HG02588 (cell line): ENCODE measurements at regions not wholly inside any gene's neighbourhood (a gene's known extent, or its start where the extent isn't known, plus 50 kb on each side); places are given as distances from the start of the nearest gene placed in this dataset.

Experiments
- ATAC-seq: cut with Tn5 transposase; IDR thresholded peaks from one replicate; pipeline ENCODE4 v1.9.1; 2021; ENCODE audit warnings: mild to moderate bottlenecking, moderate library complexity; ENCODE audit not compliant: unreplicated experiment

DNA sequence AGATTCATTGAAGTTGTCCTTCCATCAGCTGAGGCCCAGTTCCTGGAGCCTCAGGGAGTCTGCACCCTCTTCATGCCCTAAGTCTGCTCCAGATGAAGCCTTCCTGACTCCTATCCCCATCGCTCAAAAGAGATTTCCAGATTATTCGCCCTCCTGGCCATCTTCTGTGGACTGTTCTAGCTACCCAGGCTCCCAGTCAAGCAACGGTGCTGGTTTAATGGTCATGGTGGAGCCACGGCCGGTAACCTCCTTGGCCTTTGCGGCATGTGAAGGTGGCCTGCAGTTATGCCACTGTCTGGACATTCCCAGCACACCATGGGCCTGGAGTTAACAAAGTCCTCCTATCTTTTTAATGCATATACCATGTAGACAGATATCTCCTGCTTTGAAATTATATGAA, 140.1 kb upstream of the ASB18 start:
- ATAC-seq: no peak

DNA sequence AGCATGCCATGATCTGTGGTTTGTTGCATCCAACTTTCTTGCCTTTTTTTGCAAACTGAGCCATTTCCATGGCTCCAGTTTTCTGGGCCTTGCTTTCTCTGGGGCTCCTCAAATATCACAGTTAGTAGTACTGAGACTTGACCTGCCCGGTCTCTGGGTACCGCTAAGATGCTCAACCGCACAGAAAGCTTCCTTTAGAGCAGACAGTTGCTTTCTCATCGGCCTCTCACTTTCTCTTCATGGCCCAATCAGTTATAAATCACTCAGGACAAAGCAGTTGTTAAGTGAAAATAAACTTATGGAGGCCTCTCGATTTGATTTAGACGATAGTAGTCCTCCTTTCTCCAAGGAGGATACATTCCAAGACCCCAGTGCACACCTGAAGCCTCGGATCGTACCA, 141.2 kb upstream of the ASB18 start:
- no peak for ATAC-seq

DNA sequence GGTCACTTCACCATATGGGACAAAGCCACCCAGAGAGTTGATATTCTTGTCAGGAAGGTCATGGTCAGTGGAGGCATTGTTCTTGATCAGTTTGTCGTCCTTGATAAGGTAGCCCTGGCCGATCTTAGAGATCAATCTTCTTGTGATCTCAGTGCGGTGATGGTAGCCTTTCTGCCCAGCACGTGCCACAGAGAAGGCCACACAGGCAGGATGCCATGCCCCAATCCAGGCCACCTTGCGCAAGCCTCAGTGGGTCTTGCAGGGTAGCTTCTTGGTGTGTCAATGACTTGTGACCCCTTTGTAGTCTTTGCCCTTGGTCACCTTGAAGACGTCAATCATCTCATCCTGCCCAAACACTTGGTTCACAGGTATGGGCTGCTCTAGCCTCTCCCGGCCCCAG, 143.9 kb upstream of the ASB18 start:
- no peak for ATAC-seq

DNA sequence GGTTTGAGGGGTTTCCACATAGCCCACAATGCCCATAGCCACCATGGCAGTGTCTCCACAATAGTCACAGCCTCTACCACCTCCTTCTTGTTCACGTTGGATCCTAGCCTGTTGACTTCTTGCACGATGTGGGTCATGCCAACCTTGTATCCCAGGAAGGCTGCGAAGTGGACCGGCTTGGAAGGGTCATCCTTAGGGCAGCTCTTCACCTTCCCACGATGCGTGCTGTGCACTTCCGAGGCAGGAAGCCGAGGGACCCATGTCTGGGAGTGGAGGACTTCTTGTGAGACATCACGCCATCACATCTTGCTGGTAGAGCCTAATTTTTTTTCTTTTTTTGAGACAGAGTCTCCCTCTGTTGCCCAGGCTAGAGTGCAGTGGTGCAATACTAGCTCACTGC, 144.6 kb upstream of the ASB18 start:
- ATAC-seq: no peak

DNA sequence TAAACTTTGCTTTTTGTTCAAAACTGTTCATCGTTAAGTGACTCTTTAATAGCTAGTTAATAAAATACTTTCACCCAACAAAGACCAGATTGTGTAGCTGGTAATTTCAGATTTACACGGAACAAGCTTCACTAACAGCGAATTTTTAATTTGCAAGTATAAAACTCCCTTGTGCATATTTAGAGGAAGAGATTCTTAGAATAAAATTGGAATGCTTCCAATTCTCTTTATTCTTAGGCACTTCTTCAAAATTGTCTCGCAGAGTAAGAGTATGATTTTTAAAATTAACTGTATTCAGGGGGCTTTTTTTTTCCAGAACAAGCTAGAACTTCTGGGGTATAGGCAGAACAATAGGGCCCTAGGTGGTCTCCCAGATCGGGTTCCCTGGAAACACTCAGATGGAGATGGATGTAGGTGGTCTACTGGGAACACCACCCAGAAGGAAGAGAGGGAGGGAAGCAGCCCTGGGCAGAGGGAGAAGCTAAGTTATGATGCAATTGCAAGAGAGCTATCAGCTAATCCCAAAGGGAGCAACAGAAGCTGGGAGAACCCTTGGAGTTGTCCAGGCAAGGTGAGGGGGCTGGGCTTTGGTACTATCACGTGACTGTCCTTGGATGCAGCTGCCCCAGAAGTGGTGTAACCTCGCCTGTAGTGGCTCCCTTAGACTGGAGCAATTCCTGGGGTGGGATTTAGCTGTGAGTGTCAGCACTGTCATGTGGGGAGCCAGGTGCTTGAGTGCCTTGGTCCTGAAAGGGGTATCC, 151.7 kb upstream of the ASB18 start:
- no peak for ATAC-seq

DNA sequence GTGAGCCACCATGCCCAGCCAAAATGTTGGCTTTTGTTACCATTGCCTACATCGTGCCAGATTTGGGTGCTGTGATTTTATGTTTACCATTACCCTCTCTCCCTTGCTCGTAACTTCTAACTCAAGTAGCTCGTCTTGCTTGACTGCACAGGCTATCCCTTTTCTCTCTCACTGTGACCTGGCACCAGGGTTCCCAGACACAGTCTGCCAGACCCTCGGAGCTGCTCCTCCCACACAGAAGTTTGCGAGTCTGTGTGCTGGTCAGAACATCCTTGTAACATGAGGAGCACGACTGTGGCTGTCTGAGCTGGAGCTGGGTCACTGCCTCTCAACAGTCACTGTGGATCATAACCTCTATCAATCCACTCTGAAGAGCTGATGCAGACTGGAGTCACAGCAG, 152.5 kb upstream of the ACKR3 start:
- no peak for ATAC-seq

DNA sequence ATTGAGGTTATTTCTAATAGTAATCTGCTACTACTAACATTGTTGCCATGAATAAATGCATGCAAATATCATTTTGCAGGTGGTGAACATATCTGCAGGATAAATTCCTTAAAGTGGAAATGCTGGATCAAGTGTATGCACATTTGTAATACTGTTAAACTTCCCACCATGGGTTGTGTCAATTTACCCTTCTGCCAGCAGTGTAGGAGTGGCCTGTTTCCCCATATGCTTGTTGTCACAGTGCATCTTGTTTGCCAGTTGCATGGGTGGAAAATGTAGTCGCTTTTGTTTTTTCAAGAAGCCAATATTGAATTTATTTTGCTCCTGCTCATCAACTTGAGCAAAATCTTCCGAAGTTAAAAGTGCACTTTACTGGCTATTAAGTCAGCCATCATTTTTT, 139.0 kb upstream of the ACKR3 start:
- ATAC-seq: no peak

DNA sequence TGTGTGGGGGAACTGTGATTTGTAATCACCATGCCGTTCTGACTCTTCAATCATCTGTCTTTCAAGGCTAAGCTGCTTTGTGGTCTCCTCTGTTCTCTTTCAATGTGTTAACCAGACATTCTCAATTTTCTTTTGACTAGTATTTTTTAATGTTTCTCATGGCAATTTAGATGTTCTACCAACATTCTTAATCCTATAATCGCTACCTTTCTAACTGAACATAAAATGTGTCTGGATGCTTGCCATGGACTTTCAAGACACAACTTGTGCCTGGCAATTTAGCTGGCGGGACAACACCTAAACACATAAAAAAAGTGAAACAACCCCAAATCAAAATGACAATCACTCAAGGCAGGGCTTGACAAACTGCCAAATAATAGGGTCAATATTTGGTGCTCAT, 135.0 kb upstream of the ACKR3 start:
- ATAC-seq: no peak

DNA sequence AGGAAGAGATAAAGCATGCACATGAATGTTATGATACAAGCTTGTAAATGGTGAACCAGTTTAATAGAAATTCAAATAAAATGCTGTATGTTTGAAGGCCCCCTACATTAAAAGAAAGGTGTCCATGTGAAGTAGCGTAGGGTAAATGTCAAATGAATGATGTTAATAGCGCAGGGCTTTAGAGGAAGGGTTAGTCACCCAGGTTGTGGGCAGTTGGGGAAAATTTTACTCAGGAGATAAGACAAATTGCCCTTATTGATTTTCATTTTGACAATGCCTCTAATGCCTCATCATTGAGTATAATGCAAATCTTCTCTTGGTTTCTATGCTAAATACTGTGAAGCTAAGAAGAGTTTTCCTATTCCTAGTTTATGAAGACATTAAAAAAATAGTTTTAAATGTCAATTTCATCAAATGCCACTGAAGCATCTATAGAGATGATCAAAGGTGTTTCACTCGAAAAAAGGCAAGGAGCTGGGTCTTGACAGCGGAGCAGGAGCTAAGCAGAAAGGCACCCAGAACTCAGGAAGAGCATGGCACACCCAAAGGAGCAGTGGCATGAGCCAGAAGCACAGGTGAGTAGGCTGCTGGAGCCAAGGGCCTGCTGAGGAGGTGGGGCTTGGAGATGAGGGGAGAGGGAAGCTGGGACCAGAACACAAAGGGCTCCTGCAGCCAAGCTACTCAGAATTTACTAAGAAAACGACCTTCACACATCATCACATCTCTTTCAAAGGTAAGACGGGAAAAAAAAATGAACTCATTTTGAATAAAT, 129.3 kb upstream of the ACKR3 start:
- ATAC-seq: no peak

DNA sequence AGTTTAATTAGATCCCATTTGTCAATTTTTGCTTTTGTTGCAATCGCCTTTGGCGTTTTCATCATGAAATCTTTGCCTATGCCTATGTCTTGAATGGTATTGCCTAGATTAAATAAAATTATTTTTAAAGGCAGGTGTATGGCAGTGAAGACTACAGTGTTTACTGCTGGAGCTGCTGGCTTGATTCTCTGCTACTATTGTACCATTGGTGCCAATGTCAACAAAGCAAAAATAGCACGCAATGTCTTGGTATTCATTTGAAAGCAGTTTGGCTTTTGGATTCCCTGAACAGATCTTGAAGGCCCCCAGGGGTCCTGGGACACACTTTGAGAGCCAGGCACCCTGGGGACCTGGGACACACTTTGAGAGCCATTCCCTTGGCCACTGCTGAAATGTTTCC, 125.4 kb upstream of the ACKR3 start:
- no peak for ATAC-seq

DNA sequence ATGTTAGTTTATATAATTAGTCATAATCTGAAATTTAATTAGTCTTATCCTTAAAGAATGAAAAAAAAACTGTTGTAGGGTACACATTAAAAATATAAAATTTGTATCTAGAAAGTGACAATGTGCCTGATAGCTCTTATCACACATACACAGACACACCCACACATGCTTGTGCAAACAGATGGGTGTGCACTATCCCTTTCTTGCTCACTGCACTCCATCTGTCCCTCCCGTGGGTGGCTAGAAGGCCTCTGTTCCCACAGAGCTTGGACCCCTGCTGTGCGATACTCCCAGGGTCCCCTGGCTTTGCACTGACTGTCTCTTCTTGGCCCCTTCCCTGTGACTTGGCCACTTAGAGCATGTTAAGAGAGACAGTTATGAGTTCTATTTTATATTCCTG, 123.9 kb upstream of the ACKR3 start:
- ATAC-seq: no peak

DNA sequence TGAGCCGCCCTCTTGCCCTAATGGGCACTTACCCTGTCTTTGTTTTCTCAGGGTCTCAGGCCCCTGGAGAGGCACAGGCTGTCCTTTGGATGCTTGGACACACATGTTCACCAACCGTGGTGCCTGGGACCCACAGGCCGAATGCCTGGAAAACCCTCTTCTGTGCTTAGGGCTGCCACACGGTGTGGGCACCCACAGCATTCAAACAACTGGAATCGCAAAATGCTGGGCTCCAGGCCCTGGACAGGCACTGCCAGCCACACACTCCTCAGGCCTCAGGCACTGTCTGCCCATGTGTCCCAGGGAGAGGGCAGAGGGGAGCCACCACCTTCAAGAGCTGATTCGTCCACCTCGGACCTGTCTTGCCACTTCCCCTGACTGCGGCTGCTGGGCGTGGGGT, 123.1 kb upstream of the ACKR3 start:
- no peak for ATAC-seq

DNA sequence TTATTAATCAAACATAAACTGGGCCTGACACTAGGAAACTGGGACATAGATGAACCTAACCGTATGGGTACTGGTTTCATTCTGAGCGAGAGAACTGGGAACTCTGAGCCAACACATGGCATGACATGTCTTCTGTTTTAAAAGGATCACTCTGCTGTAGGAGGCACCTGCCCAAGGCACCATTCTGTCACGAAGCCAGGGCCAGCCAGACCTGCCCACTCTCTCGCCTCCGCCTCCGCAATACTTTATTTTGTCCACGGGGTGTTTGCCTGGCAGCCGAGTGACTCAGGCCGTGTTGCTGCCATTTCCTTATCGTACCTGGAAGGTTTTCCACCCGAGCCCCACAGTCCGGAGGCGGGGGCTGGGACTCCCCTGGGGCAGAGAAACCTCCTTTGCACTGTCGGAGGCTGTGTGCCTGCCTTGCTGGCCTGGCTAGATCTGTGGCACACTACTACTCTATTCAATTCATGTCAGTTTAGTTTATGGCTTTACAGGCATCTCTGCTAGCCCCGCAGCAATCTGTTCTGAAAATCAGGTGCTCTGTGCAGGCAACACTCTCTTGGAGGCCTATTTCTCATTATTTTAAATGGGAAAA, 120.4 kb upstream of the ACKR3 start:
- no peak for ATAC-seq

DNA sequence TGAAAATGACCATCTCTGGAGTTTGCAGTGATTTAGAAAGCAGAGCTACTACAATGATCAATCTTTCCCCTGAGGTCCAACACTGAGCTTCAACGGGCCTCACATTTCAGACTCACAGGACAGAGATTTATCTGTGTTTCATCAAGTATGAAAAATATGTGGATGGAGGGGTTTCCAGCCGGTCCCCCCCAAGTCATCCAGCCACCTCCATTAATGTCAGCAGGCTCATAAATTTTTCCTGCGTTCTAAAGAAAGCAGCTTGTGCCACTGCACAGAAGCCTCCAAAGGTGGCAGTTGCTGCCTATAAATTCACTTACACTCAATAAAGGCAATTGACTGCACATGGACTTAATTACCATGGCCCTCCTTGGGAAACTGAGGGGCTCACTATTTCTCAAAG, 117.4 kb upstream of the ACKR3 start:
- ATAC-seq: no peak

DNA sequence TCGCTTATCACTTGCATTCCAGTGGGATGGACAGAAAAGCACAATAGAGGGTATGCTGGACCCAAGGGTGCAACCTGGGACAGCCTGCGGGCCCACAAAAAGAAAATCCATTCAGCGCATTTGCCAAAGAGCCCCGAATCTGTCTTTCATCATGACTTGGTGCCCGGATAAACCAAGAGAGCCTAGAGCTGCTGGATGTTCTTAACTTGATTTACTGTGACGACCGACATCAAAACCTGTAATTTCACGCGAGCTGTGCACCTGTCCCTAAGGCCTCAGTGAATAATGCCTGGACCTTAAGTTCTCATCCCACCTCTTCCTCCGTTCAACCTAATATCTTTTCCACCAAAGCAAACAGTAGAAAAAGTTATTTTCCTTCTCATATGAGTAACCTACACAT, 115.5 kb upstream of the ACKR3 start:
- ATAC-seq: no peak

DNA sequence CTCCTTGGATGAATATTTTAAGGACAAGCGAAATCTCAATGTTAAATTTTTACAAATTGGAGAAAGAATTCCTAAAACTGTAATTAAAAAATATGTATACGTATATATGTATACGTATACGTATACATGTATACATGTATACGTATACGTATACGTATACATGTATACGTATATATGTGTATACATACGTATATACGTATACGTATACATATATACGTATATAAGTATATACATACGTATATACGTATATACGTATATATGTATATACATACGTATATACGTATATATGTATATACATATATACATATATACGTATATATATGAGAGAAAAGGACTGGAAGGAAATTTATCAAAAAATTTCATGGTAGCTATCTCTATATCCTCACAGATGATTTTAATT, 110.2 kb upstream of the ACKR3 start:
- ATAC-seq: no peak

DNA sequence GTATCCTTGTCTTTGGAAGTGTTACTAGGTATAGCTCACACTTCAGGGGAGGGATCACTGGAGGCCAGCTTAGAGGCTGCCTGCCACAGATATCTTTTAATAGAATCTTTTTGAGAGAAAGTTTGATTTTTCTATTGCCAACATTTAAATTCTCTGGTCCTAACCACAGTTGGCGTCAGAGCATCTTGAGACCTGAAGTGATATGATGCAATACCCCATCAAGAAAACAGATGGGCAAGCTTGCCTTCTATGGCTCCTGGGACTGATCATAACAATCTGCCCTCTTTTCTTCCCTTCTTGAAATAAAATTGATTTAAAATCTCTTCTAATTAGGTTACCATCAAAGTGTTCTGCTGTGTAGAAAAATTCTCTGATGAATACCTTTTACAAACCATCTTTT, 105.5 kb upstream of the ACKR3 start:
- no peak for ATAC-seq

DNA sequence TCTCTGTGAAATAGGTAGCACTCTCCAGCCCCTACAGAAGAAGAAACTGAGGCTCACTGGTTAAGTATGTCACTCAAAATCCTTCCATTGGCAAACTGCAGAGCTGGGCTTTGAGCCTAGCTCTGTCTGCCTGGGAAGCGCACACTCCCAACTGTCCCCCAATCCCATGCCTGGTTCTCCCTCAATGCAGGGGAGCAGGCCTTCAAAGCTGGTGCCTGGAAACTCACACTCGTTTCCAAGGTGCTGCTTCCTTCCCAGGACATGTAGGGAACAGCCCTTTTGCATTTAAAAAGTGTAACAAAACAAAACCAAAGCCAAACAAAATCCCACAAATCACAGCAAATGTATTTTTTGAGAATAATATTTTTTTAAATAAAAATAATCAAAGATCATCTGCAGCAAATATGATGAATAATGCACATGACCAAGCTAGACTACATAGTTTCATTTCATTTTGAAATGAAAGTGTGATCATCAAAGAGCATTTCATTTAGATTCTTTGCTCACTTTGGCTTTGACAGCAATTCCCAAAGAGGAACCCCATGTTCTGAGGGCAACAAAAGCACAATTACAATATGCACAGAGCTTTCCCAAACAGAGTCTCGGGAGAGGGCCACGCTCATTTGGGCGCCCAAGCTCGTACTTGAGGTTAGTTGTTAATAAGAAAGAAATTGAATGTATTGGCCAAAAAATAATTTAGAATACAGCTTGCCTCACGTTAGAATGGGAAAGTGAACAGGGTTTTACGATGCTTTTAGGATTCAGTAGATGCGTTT, 96.7 kb upstream of the ACKR3 start:
- ATAC-seq: no peak

DNA sequence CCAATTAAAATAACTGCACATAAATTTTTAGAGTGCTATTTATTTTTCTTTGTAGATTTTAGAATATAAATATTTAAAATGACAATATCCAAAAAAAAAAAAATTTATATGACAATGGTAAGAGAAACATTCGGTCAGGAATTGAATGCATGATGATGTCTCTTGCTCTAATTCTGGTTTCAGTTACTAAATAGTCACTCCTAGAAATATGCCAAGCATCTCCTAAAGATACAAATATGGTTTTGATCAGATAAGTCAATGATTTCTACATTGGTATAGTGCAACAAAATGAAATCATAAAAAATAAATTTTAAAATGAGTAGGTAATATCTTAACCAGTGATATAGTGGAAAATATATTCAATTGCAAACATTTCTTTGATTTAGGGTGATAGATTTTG, 95.9 kb upstream of the ACKR3 start:
- no peak for ATAC-seq

DNA sequence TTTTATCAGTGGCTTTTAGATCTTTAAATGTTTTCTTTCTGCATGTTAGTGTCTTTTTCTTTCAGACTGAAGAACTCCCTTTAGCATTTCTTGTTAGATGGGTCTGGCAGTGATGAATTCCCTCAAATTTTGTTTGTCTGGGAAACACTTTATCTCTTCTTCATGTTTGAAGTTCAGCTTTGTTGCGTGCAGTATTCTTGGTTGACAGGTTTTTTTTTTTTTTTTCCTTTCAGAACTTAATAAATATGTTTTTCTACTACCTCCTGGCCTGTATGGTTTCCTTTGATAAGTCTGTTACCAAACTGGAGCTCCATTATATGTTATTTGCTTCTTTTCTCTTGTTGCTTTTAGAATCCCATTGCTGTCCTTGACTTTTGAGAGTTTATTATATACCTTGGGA, 89.8 kb upstream of the ACKR3 start:
- no peak for ATAC-seq

DNA sequence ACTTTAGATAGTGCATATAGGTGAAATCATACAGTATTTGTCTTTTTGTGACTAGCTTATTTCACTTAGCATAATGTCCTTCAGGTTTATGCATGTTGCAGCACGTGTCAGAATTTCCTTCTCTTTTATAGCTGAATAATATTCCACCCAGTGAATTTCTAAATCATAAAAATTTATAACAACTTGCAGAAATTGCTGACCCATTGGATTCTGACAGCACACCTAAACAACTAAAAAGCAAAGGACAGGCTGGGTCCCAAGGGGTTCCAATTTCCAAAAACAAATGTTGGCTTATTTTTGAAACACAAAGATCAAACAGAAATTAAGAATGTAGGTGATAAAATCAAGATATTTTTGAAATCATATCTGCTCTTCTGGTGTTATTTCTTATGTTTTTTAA, 86.5 kb upstream of the ACKR3 start:
- ATAC-seq: no peak

DNA sequence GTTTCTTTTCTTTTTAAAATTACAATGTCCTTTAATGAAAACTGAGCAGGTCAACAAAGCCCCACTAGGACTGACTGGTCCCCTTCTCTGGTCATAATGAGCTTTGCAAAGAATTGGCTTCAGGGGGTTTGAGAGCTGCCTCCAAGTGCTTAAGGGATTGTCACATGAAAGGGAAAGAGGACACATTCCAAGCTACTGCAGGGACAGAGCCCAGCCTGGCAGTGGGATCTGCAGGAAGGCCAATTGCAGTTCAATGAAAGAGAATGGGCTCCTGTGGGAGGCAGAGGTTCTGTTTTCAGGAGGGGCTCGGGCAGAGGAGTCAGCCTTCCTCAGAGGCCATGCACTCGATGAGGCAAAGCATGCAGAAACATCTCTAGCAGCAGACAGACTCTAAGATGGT, 84.1 kb upstream of the ACKR3 start:
- ATAC-seq: no peak
